Stimulated activated CD4-positive, alpha-beta T cell treated with anti-CD3 and anti-CD28 coated beads, Interleukin-15, amount 100 ng/mL, for 48 hours (primary cell): ENCODE measurements at regions not wholly inside any gene's neighbourhood (a gene's known extent, or its start where the extent isn't known, plus 50 kb on each side); places are given as distances from the start of the nearest gene placed in this dataset.

Source experiments
- DNase-seq, 2 donors: peaks; one replicate each; pipeline ENCODE4 v3.0.0-alpha.2; 2020; ENCODE audit warnings: low read depth in 2 of 2

DNA sequence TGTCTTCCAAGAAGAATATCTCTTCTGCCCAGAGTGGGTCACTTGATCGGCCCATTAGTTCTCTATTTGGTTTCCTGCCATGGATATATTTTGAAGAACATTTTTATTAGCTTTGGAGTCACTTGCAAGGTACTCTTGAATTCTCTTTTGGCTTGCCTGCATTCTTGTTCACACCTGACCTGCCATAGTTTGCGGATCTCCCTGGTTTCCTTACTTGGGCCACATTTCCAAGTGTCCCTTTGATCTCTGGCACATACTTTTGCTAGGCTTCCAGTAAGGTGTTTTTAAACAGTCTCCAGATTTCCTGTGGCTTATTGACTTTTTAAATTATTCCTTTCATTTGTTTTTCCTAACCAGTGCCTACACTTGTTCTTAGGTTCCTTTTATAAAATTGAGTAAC is 488.5 kb upstream of the MDFIC2 start:
- DNase-seq, result no peak

DNA sequence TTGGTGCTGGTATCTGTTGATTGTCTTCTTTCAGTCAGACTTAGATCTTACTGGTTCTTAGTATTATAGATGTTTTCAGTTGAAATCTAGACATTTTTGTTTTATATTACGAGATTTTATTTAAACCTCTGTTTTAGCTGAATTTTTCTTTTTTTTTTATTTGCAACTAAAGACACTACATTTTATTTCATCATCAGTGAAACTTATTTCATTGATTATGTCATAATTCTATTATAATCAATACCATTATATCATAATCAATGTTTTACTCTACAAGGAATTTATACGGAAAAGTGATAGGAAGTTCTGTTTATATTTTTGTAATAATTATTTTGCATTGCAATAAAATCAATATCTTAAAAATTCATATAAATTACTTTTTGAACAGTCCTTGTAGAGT is 477.4 kb upstream of the MDFIC2 start:
- no peak for DNase-seq

DNA sequence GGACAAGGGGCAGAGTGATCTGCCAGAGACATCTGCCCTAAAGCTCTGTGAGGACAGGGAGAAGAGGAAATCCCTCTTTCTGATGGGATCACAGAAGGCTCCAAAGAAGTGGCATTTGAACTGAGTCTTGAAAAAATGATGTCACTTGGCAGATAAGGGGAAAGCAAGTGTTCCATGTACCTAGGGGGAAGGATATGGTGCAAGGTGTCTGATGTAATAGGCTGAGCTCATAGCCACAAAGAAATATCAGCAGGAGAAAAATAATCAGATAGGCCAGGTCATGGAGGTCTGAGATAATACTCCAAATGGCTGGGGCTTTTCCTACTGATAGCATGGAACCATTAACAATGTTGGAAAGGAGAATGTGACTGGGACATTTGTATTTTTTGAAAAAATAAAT is 468.4 kb upstream of the MDFIC2 start:
- DNase-seq, result no peak

DNA sequence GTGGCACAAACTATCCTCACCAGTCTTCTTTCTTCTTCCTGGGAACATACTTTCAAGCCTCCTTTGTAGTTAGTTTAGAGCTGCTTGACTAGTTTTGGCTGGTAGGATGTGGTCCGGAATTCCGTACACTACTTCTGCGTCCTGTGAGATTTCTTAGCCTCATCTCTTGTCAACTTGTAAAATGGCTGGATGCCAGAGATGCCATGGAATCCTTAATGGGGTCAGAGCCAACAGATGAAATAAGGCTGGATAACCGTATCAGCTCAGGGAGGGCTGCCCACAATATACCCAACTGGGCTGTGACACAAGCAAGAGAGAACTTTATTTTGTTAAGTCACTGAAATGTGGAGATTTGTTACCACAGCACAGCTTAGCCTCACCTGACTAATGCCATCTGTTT is 466.9 kb upstream of the MDFIC2 start:
- DNase-seq, result no peak

DNA sequence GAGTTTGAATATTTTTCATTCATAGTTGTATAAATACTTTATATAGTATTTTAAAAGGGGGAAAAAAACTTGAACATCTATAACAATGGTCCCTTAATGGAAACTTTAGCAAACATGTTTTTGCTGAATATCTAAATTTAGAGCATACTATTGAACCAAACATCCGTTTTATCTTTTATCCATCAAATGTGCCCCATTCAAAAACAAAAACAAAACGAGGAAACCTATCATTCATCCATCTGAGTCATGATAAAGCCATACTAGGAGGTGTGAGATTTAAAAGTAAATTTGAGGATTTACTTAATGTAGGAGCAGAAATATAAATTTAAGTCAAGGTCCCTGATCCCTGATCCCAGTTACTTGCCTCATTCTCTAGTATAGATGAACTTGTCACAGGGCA is 463.6 kb upstream of the MDFIC2 start:
- no peak for DNase-seq

DNA sequence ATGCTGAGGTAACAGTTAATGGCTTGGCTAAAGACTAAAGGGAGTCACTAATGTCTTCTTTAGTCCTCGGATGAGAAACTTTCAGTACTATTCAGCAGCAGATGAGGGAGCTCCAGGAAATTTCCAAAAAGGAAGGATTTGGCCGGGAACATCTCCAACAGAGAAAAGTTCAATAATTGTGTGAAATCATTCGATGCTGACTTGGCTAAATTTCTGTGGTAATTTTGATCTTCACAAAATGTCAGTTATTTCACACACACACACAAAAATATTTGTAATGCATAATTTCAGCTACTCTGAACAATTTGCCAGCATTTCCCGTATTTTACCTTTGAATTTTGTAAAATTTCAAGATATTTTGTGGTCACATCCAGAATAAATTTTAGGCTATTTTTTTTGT is 462.8 kb upstream of the MDFIC2 start:
- DNase-seq, result no peak

DNA sequence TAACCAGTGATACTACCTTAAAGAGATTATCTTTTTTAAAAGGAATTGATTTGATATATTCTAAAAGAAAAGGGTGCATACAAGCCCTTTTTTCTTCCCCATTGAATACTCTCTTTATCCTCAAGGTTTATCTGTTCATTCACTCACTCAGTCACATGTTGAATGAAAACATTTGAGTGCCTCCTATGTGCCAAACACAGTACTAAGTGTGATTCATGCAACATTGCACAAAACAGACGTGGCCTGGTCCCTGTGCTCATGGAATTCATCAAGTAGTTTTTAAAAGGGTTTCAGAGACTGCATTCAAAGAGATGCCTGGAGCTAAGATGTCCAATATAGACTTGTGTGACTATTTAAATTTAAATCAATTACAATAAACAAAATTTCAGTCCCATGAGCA is 462.2 kb upstream of the MDFIC2 start:
- DNase-seq, result no peak

DNA sequence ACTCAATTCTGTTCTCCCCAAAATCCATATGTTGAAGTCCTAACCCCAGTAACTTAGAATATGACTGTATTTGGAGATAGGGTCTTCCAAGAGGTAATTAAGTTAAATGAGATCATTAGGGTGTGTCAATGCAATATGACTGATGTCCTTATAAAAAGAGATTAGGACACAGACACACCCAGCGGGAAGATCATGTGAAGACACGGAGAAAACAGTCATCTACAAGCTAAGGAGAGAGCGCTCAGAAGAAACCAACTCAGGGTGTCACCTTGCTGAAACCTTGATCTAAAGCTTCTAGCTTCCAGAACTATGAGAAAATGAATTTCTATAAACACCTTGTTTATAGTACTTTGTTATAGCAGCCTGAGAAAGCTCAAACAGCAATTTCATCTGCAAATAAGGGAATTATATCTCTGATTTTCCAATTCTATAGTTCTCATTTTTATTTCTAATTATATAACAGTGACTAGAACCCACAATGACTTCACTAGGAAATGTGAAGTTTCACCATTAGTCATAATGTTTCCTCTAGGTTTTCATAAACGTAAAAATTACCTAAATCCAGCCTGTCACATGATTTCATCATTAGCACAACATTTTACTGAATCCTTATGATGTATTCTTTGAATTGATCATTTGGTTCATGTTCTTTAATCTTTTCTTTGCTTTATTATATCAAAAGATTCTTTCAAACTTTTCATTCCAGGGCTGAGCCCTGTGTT is 459.1 kb upstream of the MDFIC2 start:
- DNase-seq, result no peak

DNA sequence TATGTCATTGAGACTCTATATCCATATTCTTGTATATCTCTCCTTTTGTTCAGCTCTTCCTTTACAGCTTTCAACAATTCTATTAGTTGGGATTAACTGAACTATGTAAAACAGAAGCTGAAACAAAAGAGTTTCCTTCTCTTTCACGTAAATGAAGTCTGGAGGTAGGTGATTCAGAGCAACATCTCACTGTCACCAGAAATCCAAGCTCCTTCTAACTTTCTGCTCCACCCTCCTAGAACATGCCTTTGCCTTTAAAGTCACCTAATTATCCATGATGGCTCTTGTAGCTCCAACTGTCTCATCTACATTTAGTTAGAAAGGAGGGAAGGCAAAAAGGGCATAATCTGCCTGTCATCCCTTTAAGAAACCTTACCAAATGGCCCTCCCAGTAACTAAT is 458.2 kb upstream of the MDFIC2 start:
- DNase-seq, result no peak

DNA sequence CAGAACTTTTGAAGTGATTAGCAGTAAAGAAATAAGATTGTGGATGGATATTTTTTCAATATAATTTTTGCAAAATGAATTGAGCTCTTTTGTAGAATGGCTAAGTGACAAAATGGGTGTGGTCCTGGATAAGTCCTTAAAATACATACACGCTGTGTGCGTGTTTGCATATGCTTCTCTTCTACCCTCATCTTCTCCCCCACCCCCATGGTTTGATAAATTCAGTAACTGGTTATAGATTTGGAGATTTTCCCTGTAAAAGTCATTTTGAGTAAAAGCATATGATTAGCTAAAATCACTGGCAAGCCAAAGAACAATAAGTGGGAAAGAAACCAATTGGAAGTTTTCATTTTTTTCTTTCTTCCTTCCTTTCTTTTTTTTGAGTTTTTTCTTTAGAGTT is 453.9 kb upstream of the MDFIC2 start:
- DNase-seq, result no peak

DNA sequence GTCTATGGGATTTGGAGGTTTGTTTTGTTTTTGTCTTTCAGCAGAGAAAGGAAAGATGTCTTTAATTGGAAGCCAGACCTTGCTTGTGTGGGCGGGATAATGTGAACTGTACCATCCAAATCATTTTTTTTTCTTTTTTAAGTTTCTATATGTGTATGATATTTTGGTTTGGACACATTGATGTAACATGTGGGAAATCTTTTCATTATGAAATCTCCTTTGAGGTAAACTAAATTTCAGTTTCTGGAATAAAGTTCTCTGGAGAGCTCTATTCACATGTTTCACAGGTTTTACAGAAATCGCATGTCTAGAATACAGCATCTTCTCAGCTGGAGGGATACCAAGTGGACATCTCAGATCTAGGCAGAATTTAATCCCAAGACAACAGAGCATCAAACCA is 451.5 kb upstream of the MDFIC2 start:
- DNase-seq, result no peak

DNA sequence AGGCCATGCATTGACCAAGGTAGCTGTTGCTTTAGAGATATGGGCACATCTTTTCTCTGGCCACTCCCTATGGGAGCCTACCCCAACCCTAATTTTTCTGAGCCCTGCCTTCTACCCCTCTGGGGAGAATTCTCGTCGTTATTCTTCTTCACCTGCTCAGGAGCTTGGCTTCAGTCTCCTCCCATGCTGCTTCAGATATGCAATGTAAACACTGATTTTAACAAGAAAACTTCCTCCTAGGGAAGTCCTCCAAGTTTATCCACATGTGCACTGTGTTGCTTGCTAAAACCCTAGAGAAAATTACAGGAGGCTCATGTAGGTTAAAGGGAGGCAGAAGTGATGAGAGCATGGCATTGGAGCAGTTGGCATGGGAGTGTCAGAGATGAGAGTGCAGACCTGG is 445.2 kb upstream of the MDFIC2 start:
- DNase-seq, result no peak

DNA sequence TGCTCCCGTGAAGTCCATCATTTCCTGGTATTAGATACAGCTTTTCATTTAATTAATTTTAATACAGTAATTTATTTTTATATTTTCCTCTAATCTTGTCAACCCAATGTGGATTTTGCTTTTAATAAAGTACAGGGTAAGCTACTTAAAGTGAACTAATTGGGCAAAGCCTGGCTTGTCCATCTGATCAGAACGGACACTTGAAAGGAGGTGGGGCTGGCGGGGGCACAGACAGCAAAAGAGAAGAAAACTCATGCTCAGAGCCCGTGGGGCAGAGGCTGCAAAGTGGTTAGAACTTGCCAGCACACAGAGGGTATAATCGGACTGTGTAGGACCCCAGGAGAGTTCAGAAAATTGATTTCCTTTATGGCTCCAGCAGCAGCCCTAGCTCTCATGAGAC is 443.1 kb upstream of the MDFIC2 start:
- no peak for DNase-seq

DNA sequence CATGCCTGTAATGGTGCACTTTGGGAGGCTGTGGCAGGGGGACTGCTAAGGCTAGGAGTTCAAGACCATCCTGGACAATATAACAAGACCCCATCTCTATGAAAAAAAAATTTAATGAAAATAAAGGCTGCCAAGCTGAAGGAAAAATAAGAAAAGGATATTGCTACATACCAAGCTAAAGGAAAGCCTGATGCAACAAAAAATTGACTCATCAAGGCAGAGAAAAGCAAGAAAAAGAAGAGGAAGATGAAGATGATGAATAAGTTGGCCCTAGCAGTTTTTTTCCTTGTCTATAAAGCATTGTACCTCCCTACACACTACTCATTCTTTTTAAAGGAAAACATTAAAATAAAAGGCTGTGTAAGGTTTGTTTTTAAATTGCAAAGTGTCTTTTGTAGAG is 441.9 kb upstream of the MDFIC2 start:
- DNase-seq, result no peak

DNA sequence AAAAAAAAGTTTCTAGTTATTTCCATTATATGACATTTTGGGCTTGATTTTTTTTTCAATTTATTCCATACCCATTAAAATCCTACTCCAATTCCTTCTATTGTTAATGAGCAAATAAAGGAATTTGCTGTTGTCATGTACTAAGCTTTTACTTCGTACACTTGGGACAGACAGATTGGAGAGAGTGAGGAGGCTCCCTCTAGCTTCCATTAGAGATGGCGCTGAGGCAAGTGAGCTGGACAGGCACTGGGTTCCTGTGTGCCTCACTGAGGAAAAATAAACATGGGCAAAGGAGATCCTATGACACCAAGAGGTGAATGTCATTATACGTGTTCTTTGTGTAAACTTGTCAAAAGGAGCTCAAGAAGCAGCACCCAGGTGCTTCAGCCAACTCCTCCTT is 441.1 kb upstream of the MDFIC2 start:
- DNase-seq, result no peak

DNA sequence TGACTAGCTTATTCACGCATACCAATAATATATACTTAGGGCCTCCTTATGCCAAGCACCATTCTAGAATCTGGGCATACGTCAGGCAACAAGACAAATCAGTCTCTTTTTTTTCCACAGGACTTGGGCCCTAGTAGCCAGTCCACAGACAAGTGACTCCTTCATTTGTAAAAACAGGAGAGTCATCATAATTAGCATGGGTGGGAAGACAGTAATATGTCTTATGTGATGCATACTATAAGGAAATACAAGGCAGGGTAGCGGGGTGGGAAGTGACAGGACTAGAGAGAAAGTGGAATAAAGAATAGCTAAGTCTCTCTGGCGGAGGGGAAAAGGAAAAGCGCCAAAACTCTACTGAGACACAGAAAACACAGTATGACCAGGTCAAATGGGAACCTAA is 439.6 kb upstream of the MDFIC2 start:
- no peak for DNase-seq

DNA sequence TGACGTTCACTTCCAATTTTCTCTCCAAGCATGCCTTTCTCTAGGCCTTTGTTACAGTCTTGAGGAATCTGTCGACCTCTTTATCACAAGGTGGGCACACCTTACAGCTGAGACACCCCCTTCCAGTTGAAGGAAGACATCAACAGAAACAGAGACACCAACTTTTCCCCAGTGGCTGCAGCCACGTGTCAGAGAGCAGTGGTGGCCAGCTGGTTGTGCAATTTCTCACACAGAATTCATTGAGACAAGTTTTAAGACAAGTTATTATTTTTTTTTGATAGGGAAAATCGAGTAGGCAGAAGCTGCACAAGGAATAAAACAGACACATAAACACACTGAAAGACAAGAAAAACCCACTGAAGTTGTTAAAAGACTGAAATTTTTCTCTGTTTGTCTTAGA is 436.7 kb upstream of the MDFIC2 start:
- no peak for DNase-seq

DNA sequence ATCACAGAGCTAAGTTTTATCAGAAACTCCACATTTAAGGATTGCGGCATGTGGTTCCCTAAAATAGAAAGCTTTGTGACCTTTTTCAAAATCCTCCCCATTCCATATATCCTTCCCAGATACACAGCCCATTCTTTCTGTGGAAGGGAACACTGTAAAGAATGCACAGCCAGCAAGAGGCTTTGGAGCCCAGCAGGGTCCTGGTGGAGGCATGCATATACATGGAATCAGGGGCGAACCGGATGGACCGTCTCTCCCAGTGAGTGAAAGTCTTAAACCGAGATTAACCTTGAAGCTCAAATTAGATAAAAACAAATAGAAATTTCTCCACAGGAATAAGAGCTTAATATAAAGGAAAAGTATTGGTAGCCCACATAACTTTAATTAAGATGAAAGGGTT is 436.2 kb upstream of the MDFIC2 start:
- no peak for DNase-seq

DNA sequence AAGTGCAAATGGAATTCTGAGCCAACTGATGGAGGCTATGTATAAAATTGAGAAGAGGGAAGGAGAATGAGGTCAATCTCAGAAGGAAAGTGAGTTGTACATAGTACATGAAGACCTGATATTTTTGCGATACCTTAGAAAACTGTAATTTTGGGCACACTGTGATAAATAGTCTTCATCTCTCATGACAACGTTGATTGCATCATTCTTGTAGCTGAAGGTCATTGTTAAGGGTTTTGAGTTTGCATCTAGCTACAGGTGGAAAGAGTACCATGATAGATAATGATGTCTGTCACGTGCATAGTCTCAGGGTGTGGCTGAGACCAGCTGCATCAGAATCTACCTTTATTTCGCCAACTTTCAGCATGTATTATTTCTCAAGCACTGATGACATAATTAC is 435.4 kb upstream of the MDFIC2 start:
- no peak for DNase-seq

DNA sequence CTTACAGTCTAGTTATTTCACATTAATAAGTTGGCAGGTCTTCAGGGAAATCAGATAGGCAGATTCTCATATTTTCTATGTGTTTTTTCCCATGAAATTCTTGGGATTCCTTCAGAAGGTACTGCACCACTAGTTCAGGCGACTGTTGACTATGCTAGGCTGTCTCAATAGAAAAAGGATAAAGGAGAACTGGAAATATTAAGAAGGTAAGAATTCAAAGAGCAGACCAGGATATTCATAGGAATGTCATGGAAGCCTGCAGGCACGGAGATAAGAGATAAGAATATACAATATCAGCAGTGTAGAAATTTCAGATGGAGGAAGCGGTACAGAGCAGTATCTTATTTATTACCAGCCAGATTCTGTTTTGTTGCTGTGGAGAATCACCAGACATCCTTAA is 432.1 kb upstream of the MDFIC2 start:
- DNase-seq, result no peak

DNA sequence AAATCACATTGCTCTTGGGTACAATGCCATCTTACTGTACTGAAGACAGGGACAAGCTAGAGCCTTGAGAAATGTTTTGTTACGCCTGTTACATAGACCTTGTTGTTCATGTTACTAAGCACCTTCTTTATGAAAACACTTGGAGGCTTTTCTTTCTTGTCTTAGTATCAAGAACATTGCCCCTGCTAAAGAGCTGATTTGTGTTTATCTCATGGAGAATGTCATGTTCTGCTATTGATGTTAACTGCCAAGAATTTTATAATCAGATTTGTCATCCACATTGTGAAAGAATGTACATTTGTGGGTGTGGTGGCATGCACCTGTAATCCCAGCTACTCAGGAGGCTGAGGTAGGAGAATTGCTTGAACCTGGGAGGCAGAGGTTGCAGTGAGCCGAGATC is 431.3 kb upstream of the MDFIC2 start:
- DNase-seq, result no peak

DNA sequence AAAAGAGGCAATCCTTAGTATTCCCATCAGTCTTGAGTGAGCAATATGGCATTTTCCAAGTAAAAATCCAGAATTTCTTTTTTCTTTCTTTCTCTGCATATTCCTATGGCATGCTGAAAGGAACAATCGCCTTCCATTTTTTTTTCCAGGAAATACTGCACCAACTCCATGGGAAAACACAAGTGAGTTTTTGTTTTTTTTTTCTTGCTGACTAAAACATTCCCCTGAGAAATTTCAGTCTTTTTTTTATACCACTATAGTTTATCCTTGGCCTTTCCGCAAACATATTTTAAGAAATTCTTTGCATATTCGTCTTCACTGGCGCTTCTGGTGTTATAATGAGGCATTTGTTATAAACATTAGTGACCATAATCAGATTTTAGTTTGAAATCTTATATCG is 429.6 kb upstream of the MDFIC2 start:
- DNase-seq, result no peak

DNA sequence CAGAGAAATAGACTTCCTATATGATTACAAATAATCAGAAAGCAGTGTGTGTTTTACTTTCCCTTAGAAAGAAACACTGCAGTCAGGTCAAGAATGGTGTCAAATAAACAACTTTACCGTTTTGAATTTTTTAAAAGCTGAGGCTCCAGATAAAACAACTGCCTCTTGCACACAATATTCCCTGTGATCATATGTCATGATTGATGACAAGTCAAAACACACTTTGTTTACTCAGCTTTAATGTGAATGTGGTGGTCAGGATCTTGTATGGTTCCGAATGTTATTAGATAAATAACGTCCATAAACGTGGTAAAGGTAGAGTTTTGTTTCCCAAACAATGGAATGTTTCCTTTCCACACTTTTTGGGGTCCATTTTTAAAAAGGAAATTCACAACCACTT is 428.4 kb upstream of the MDFIC2 start:
- no peak for DNase-seq

DNA sequence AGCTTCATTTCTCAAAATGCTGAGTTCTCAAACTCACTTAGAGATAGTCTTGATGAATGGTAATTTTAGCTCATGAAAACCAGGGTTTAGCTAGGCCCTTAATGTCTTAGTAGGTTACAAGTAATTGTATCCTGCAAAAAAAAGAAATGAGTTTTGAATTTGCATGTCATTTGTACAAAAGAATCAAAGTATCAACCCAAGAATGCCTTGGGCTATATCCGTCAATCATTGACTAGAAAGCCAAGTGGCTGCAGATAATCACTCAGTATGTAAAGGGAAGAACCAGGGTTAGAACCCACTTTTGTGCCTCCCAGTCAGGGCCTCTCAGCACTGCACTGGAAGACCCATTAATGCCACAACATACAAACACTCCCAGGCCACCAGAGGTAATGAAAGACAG is 427.6 kb upstream of the MDFIC2 start:
- DNase-seq, result no peak

DNA sequence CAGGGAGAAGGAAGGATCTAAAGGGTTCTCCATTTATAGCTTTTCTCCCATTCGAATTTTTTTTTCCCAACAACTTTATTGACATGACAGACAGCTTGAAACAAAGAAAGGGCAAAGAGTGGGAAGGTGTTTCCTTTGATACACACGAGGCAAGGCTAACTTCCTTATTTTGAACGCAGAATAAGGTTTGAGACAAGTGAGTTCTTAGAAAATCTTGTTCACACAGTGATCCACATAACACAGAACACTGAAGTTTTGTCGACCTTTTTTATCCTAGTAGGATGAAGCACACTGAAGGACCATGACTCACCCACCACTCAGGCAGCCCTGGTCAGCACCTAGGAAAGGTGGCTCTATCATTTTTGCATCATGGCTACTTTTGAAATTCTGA is 425.8 kb upstream of the MDFIC2 start:
- DNase-seq, result no peak
